ENCODE measurements at regions not wholly inside any gene's neighbourhood (a gene's known extent, or its start where the extent isn't known, plus 50 kb on each side); places are given as distances from the start of the nearest gene placed in this dataset.

DNA sequence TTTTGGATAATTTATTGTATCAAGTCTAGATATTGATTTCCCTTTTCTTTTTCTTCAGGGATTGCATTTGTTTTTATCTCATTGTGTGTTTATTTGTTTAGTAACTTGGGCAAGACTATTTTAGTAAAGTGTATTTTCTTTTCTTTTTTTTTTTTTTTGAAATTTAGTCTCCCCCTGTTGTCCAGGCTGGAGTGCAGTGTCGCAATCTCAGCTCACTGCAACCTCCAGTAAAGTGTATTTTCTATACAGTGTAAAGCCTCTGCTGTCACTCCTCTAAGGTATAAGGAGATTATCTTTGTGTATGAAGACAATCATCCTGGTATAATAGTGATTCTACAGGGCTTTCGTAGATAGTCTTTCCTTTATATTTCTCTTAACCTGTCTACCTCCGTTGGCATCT lies 2546.0 kb downstream of the PCDH9 start:
- TF ChIP-seq POLR2AphosphoS5 (IDR thresholded peaks at IDR 0.05) (no peak), POLR2A (IDR thresholded peaks at IDR 0.05; ENCODE audit: low read depth) (no peak)
- TF ChIP-seq, protein P1, sequence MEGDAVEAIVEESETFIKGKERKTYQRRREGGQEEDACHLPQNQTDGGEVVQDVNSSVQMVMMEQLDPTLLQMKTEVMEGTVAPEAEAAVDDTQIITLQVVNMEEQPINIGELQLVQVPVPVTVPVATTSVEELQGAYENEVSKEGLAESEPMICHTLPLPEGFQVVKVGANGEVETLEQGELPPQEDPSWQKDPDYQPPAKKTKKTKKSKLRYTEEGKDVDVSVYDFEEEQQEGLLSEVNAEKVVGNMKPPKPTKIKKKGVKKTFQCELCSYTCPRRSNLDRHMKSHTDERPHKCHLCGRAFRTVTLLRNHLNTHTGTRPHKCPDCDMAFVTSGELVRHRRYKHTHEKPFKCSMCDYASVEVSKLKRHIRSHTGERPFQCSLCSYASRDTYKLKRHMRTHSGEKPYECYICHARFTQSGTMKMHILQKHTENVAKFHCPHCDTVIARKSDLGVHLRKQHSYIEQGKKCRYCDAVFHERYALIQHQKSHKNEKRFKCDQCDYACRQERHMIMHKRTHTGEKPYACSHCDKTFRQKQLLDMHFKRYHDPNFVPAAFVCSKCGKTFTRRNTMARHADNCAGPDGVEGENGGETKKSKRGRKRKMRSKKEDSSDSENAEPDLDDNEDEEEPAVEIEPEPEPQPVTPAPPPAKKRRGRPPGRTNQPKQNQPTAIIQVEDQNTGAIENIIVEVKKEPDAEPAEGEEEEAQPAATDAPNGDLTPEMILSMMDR (IDR thresholded peaks at IDR 0.05) = no peak

Data from esophagus muscularis mucosa (tissue), 3 donors.